ENCODE measurements at regions not wholly inside any gene's neighbourhood (a gene's known extent, or its start where the extent isn't known, plus 50 kb on each side); places are given as distances from the start of the nearest gene placed in this dataset.

DNA sequence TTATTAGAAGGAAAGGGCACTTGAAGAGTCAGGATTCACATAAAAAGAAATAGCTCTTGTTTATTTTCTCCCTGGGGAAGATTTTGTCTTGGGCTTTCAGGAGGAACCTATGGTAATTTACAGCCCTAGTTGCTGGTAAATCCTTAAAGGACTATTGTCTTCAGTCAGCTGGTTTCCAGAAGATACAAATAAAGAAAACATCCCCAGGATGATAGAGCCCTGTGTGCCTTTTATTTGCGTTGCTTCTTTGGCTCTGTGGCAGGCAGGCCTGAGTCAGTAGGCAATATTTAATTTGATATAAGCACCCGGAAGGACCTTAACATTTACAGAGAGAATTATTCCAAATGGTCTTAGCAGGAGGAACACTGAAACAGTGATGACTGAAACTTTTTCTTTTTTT lies 131.0 kb upstream of the SLC34A2 start:
- no peak overlapping the region for H3K4me3 Mint-ChIP-seq
- H3K36me3 ChIP-seq (ENCODE audit: insufficient read depth): no peaks in the 10 kb centered on the region
- no peaks in the 10 kb centered on the region for H3K9me3 Mint-ChIP-seq
- peak; percentile 75 for ATAC-seq
- no peak for DNase-seq (ENCODE audit: low spot score)
- H3K79me2 ChIP-seq (replicated peaks; ENCODE audit: insufficient read depth): no peaks in the 10 kb centered on the region
- no peaks in the 10 kb centered on the region for H3K36me3 Mint-ChIP-seq (ENCODE audit: low read depth)
- no peak overlapping the region for H3K27ac Mint-ChIP-seq
- no peaks in the 10 kb centered on the region for H3K27me3 ChIP-seq (ENCODE audit: insufficient read depth)
- no peaks in the 10 kb centered on the region for H3F3A ChIP-seq (replicated peaks; ENCODE audit: low read depth)
- peaks cover 7% of the 10 kb centered on the region for H3K4me1 Mint-ChIP-seq
- H3K27ac ChIP-seq (ENCODE audit: low read depth): no peak overlapping the region
- H3K27me3 Mint-ChIP-seq (ENCODE audit: insufficient read depth, low read depth, poor library complexity): peaks cover 9% of the 10 kb centered on the region
- H4K20me1 ChIP-seq (replicated peaks; ENCODE audit: insufficient read depth): no peaks in the 10 kb centered on the region
- H3K4me2 ChIP-seq: no peak overlapping the region
- no peak overlapping the region for H2AFZ ChIP-seq
- H3K9me2 ChIP-seq (ENCODE audit: insufficient read depth): no peaks in the 10 kb centered on the region
- H3K4me1 ChIP-seq (ENCODE audit: insufficient read depth): no peaks in the 10 kb centered on the region
- TF ChIP-seq, protein P1, sequence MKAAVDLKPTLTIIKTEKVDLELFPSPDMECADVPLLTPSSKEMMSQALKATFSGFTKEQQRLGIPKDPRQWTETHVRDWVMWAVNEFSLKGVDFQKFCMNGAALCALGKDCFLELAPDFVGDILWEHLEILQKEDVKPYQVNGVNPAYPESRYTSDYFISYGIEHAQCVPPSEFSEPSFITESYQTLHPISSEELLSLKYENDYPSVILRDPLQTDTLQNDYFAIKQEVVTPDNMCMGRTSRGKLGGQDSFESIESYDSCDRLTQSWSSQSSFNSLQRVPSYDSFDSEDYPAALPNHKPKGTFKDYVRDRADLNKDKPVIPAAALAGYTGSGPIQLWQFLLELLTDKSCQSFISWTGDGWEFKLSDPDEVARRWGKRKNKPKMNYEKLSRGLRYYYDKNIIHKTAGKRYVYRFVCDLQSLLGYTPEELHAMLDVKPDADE (IDR thresholded peaks at IDR 0.05): no peak
- TF ChIP-seq, protein P2, sequence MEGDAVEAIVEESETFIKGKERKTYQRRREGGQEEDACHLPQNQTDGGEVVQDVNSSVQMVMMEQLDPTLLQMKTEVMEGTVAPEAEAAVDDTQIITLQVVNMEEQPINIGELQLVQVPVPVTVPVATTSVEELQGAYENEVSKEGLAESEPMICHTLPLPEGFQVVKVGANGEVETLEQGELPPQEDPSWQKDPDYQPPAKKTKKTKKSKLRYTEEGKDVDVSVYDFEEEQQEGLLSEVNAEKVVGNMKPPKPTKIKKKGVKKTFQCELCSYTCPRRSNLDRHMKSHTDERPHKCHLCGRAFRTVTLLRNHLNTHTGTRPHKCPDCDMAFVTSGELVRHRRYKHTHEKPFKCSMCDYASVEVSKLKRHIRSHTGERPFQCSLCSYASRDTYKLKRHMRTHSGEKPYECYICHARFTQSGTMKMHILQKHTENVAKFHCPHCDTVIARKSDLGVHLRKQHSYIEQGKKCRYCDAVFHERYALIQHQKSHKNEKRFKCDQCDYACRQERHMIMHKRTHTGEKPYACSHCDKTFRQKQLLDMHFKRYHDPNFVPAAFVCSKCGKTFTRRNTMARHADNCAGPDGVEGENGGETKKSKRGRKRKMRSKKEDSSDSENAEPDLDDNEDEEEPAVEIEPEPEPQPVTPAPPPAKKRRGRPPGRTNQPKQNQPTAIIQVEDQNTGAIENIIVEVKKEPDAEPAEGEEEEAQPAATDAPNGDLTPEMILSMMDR (conservative IDR thresholded peaks at IDR 0.05; ENCODE audit: low read depth in 2 of 2): no peak
- TF ChIP-seq EZH2phosphoT487 (IDR thresholded peaks at IDR 0.05; ENCODE audit: unreplicated experiment) (no peak), POLR2AphosphoS5 (IDR thresholded peaks at IDR 0.05; ENCODE audit: low read depth) (no peak), JUNB (IDR thresholded peaks at IDR 0.05; ENCODE audit: unreplicated experiment) (no peak), STAT1 (IDR thresholded peaks at IDR 0.05; ENCODE audit: unreplicated experiment) (no peak), ZNF331 (CRISPR knock-in tag; IDR thresholded peaks at IDR 0.05; ENCODE audit: low read depth) (no peak), ZNF114 (CRISPR knock-in tag; IDR thresholded peaks at IDR 0.05) (no peak), CREB1 (CRISPR knock-in tag; IDR thresholded peaks at IDR 0.05; ENCODE audit: low read depth) (no peak), EZH2 (IDR thresholded peaks at IDR 0.05; ENCODE audit: low read depth, unreplicated experiment) (no peak), NANOG (IDR thresholded peaks at IDR 0.05; ENCODE audit: borderline replicate concordance) (no peak), REST (IDR thresholded peaks at IDR 0.05; ENCODE audit: unreplicated experiment) (no peak)
- TF ChIP-seq, protein P3, sequence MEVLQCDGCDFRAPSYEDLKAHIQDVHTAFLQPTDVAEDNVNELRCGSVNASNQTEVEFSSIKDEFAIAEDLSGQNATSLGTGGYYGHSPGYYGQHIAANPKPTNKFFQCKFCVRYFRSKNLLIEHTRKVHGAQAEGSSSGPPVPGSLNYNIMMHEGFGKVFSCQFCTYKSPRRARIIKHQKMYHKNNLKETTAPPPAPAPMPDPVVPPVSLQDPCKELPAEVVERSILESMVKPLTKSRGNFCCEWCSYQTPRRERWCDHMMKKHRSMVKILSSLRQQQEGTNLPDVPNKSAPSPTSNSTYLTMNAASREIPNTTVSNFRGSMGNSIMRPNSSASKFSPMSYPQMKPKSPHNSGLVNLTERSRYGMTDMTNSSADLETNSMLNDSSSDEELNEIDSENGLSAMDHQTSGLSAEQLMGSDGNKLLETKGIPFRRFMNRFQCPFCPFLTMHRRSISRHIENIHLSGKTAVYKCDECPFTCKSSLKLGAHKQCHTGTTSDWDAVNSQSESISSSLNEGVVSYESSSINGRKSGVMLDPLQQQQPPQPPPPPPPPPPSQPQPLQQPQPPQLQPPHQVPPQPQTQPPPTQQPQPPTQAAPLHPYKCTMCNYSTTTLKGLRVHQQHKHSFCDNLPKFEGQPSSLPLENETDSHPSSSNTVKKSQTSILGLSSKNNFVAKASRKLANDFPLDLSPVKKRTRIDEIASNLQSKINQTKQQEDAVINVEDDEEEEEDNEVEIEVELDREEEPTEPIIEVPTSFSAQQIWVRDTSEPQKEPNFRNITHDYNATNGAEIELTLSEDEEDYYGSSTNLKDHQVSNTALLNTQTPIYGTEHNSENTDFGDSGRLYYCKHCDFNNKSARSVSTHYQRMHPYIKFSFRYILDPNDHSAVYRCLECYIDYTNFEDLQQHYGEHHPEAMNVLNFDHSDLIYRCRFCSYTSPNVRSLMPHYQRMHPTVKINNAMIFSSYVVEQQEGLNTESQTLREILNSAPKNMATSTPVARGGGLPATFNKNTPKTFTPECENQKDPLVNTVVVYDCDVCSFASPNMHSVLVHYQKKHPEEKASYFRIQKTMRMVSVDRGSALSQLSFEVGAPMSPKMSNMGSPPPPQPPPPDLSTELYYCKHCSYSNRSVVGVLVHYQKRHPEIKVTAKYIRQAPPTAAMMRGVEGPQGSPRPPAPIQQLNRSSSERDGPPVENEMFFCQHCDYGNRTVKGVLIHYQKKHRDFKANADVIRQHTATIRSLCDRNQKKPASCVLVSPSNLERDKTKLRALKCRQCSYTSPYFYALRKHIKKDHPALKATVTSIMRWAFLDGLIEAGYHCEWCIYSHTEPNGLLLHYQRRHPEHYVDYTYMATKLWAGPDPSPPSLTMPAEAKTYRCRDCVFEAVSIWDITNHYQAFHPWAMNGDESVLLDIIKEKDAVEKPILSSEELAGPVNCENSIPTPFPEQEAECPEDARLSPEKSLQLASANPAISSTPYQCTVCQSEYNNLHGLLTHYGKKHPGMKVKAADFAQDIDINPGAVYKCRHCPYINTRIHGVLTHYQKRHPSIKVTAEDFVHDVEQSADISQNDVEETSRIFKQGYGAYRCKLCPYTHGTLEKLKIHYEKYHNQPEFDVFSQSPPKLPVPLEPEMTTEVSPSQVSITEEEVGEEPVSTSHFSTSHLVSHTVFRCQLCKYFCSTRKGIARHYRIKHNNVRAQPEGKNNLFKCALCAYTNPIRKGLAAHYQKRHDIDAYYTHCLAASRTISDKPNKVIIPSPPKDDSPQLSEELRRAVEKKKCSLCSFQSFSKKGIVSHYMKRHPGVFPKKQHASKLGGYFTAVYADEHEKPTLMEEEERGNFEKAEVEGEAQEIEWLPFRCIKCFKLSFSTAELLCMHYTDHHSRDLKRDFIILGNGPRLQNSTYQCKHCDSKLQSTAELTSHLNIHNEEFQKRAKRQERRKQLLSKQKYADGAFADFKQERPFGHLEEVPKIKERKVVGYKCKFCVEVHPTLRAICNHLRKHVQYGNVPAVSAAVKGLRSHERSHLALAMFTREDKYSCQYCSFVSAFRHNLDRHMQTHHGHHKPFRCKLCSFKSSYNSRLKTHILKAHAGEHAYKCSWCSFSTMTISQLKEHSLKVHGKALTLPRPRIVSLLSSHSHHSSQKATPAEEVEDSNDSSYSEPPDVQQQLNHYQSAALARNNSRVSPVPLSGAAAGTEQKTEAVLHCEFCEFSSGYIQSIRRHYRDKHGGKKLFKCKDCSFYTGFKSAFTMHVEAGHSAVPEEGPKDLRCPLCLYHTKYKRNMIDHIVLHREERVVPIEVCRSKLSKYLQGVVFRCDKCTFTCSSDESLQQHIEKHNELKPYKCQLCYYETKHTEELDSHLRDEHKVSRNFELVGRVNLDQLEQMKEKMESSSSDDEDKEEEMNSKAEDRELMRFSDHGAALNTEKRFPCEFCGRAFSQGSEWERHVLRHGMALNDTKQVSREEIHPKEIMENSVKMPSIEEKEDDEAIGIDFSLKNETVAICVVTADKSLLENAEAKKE (CRISPR knock-in tag; IDR thresholded peaks at IDR 0.05): no peak
- no peak overlapping the region for H3K4me3 ChIP-seq
